A549 (cell line): ENCODE measurements at regions not wholly inside any gene's neighbourhood (a gene's known extent, or its start where the extent isn't known, plus 50 kb on each side); places are given as distances from the start of the nearest gene placed in this dataset.

Experiments used
- CEBPB ChIP-seq, 2 experiments: fragments of >200 bp in 1 of 2; sonication (Bioruptor Twin) in 1 of 2; formaldehyde crosslinking in 1 of 2; IDR thresholded peaks; 2 replicates each; pipeline ENCODE4 v1.6.1; 2012 to 2016
- CTCF ChIP-seq: fragments of >200 bp; sonication (Bioruptor Twin); formaldehyde crosslinking; IDR thresholded peaks from 3 replicates; pipeline ENCODE4 v1.5.1; 2016
- KDM1A ChIP-seq: fragments of 200-600 bp; sonication (generic); IDR thresholded peaks from 2 replicates; pipeline ENCODE4 v1.6.1; 2016; ENCODE audit warnings: low read depth, mild to moderate bottlenecking
- RAD21 ChIP-seq, 2 experiments: fragments of >200 bp in 1 of 2; sonication (Bioruptor Twin) in 1 of 2; formaldehyde crosslinking in 1 of 2; IDR thresholded peaks in 1 of 2; conservative IDR thresholded peaks in 1 of 2; 2 replicates in 1 of 2; 3 replicates in 1 of 2; pipeline ENCODE4 v1.6.1; 2012 to 2018; ENCODE audit warnings: inconsistent platforms in 1 of 2
- RNF2 ChIP-seq: fragments of 200-600 bp; sonication (generic); IDR thresholded peaks from 2 replicates; pipeline ENCODE4 v1.6.1; 2016; ENCODE audit warnings: low read depth, mild to moderate bottlenecking, antibody characterized with exemption, moderate library complexity, borderline replicate concordance

DNA sequence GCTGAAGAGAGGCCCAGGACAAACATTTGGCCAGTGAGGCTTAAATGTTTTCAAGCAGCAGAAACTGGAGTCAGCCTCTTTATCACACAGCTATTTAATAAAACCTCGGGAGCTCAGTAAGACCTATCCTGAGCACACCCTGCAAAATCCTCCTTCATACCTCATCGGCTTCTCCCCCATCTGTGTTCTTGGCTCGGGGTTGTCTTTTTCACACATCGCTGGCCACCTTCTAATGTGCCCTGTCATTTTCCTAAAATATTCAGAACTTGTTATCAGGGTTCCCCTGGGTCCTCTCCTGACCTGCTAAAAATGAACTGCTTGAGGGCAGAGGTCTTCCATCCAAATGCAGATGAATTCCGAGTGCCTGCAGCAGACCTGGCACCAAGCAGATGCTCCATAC lies 310.3 kb upstream of the AKR1E2 start:
- TF ChIP-seq CTCF (no peak), RNF2 (no peak), RAD21 (conservative IDR thresholded peaks at IDR 0.05 in 1 of 2, IDR thresholded peaks at IDR 0.05 in 1 of 2) (no peak), KDM1A (no peak), CEBPB (IDR thresholded peaks at IDR 0.05) (no peak)
